Loucy (cell line): ENCODE measurements at regions not wholly inside any gene's neighbourhood (a gene's known extent, or its start where the extent isn't known, plus 50 kb on each side); places are given as distances from the start of the nearest gene placed in this dataset.

Source experiments
- H2AFZ ChIP-seq: fragments of 200-600 bp; sonication (generic); 2 replicates; pipeline ENCODE4 v1.6.0; 2016; ENCODE audit warnings: antibody characterized with exemption, mild to moderate bottlenecking, low read length, moderate library complexity
- H3F3A ChIP-seq: fragments of 200-600 bp; 2 replicates; pipeline ENCODE4 v1.6.0; 2016; ENCODE audit warnings: antibody characterized with exemption, low read depth, mild to moderate bottlenecking
- H3K27me3 ChIP-seq: fragments of 200-600 bp; sonication (generic); 2 replicates; pipeline ENCODE4 v1.6.1; 2014; ENCODE audit warnings: low read length, mild to moderate bottlenecking; ENCODE audit not compliant: insufficient read depth, poor library complexity, severe bottlenecking
- H3K36me3 ChIP-seq: fragments of 200-600 bp; sonication (generic); 2 replicates; pipeline ENCODE4 v1.6.1; 2016; ENCODE audit warnings: low read length; ENCODE audit not compliant: insufficient read depth
- H3K4me1 ChIP-seq: fragments of 200-600 bp; sonication (generic); 2 replicates; pipeline ENCODE4 v1.5.1; 2014; ENCODE audit warnings: low read length, mild to moderate bottlenecking; ENCODE audit not compliant: insufficient read depth, poor library complexity, severe bottlenecking
- H3K4me2 ChIP-seq: fragments of 200-600 bp; sonication (generic); 2 replicates; pipeline ENCODE4 v1.6.0; 2014; ENCODE audit warnings: antibody characterized with exemption, low read length, low read depth, mild to moderate bottlenecking; ENCODE audit not compliant: poor library complexity, severe bottlenecking
- H3K4me3 ChIP-seq: fragments of 200-600 bp; sonication (generic); 2 replicates; pipeline ENCODE4 v1.5.1; 2014; ENCODE audit warnings: low read length, mild to moderate bottlenecking, mixed read lengths; ENCODE audit not compliant: poor library complexity, severe bottlenecking
- H3K79me2 ChIP-seq: fragments of 200-600 bp; sonication (generic); 2 replicates; pipeline ENCODE4 v1.6.1; 2014; ENCODE audit warnings: low read length; ENCODE audit not compliant: insufficient read depth
- H3K9ac ChIP-seq: fragments of 200-600 bp; sonication (generic); 2 replicates; pipeline ENCODE4 v1.6.0; 2014; ENCODE audit warnings: mild to moderate bottlenecking, low read depth, low read length, moderate library complexity; ENCODE audit not compliant: poor library complexity, severe bottlenecking
- H3K9me2 ChIP-seq: fragments of 200-600 bp; sonication (generic); replicated peaks from 2 replicates; pipeline ENCODE4 v1.6.1; 2016; ENCODE audit warnings: low read depth, low read length, mixed read lengths
- H3K9me3 ChIP-seq: fragments of 200-600 bp; sonication (generic); 2 replicates; pipeline ENCODE4 v1.6.1; 2014; ENCODE audit warnings: mild to moderate bottlenecking, antibody characterized with exemption, low read length, low read depth; ENCODE audit not compliant: insufficient read depth
- H4K20me1 ChIP-seq: fragments of 200-600 bp; sonication (generic); 2 replicates; pipeline ENCODE4 v1.6.0; 2014; ENCODE audit warnings: antibody characterized with exemption, low read length, mild to moderate bottlenecking; ENCODE audit not compliant: insufficient read depth, poor library complexity, severe bottlenecking
- CTCF ChIP-seq: fragments of 200-600 bp; sonication (generic); conservative IDR thresholded peaks from 2 replicates; pipeline ENCODE4 v1.5.1; 2014; ENCODE audit warnings: mild to moderate bottlenecking, antibody characterized with exemption, low read length
- EZH2phosphoT487 ChIP-seq: fragments of 200-600 bp; IDR thresholded peaks from 2 replicates; pipeline ENCODE4 v1.6.1; 2018; ENCODE audit warnings: antibody characterized with exemption, mild to moderate bottlenecking, moderate library complexity, borderline replicate concordance

GRCh38 chr1:65056866-65057265 is 90.5 kb upstream of the JAK1 start:
- no peaks in the 10 kb centered on the region for H3K9me2 ChIP-seq
- H3K4me2 ChIP-seq = no peak overlapping the region

GRCh38 chr1:65059930-65060538 is 88.0 kb upstream of the AK4 start:
- peak overlapping the region; percentile 2 for H3K4me2 ChIP-seq
- H3K4me3 ChIP-seq = no peak overlapping the region
- peaks cover 8% of the 10 kb centered on the region for H3F3A ChIP-seq
- peaks cover 55% of the 10 kb centered on the region for H3K79me2 ChIP-seq
- peaks cover 21% of the 10 kb centered on the region for H3K36me3 ChIP-seq
- H4K20me1 ChIP-seq = peaks cover 39% of the 10 kb centered on the region
- H3K4me1 ChIP-seq = peaks cover 29% of the 10 kb centered on the region
- no peak overlapping the region for H3K9ac ChIP-seq
- H2AFZ ChIP-seq = no peak overlapping the region
- TF ChIP-seq CTCF (peak; percentile 84), EZH2phosphoT487 (no peak)
- no peaks in the 10 kb centered on the region for H3K27me3 ChIP-seq
- no peaks in the 10 kb centered on the region for H3K9me2 ChIP-seq
- no peaks in the 10 kb centered on the region for H3K9me3 ChIP-seq

More at GRCh38 chr1:65056866-65057265, 90.5 kb upstream of the JAK1 start:
- peaks cover 27% of the 10 kb centered on the region for H3K79me2 ChIP-seq
- peaks cover 21% of the 10 kb centered on the region for H3K36me3 ChIP-seq
- H4K20me1 ChIP-seq = peaks cover 18% of the 10 kb centered on the region
- H3K27me3 ChIP-seq = no peaks in the 10 kb centered on the region
- H3K9ac ChIP-seq = no peak overlapping the region
- peaks cover 7% of the 10 kb centered on the region for H3K4me1 ChIP-seq
- no peak overlapping the region for H3K4me3 ChIP-seq
- H3F3A ChIP-seq = no peaks in the 10 kb centered on the region
- H2AFZ ChIP-seq = no peak overlapping the region
- TF ChIP-seq CTCF = no peak
- no peak for TF ChIP-seq EZH2phosphoT487
- H3K9me3 ChIP-seq = no peaks in the 10 kb centered on the region

GRCh38 chr1:65062339-65062738 is 85.7 kb upstream of the AK4 start:
- Histone ChIP-seq H3K4me3 (no peak overlapping the region), H4K20me1 (peaks cover 45% of the 10 kb centered on the region), H3K4me1 (peaks cover 41% of the 10 kb centered on the region), H3K9me3 (no peaks in the 10 kb centered on the region), H3K9me2 (no peaks in the 10 kb centered on the region), H3K27me3 (no peaks in the 10 kb centered on the region), H3K4me2 (peak overlapping the region; percentile 45), H2AFZ (no peak overlapping the region), H3K36me3 (peaks cover 11% of the 10 kb centered on the region), H3K79me2 (peaks cover 76% of the 10 kb centered on the region), H3K9ac (no peak overlapping the region), H3F3A (peaks cover 12% of the 10 kb centered on the region)
- TF ChIP-seq CTCF = no peak
- TF ChIP-seq EZH2phosphoT487 = no peak
